GM19240 (cell line): ENCODE measurements at regions not wholly inside any gene's neighbourhood (a gene's known extent, or its start where the extent isn't known, plus 50 kb on each side); places are given as distances from the start of the nearest gene placed in this dataset.

ENCODE experiments used
- DNase-seq: peaks from one replicate; pipeline ENCODE4 v3.0.0; 2011; ENCODE audit warnings: low spot score; ENCODE audit not compliant: insufficient read length

- DNase-seq = no peak
Measured at GRCh38 chr7:46391231-46392201, 470.4 kb upstream of the IGFBP3 start.

GRCh38 chr7:46390042-46390441 lies 469.0 kb upstream of the IGFBP3 start:
- no peak for DNase-seq

GRCh38 chr7:46389146-46389545 lies 468.1 kb upstream of the IGFBP3 start:
- DNase-seq = no peak

- DNase-seq = no peak
Measured at GRCh38 chr7:46387646-46388045, 466.6 kb upstream of the IGFBP3 start.

- no peak for DNase-seq
Measured at GRCh38 chr7:46386428-46387399, 465.6 kb upstream of the IGFBP3 start.

- no peak for DNase-seq
Measured at GRCh38 chr7:46385662-46386309, 464.7 kb upstream of the IGFBP3 start.

GRCh38 chr7:46383605-46384004 lies 462.5 kb upstream of the IGFBP3 start:
- no peak for DNase-seq

- DNase-seq = no peak
Measured at GRCh38 chr7:46369933-46370654, 449.0 kb upstream of the IGFBP3 start.

- no peak for DNase-seq
Measured at GRCh38 chr7:46368871-46369270, 447.8 kb upstream of the IGFBP3 start.

GRCh38 chr7:46366526-46366925 lies 445.5 kb upstream of the IGFBP3 start:
- DNase-seq = no peak

GRCh38 chr7:46363688-46364087 lies 442.6 kb upstream of the IGFBP3 start:
- DNase-seq = no peak

GRCh38 chr7:46360811-46361210 lies 439.7 kb upstream of the IGFBP3 start:
- DNase-seq = no peak

- no peak for DNase-seq
Measured at GRCh38 chr7:46360296-46360695, 439.2 kb upstream of the IGFBP3 start.

GRCh38 chr7:46357851-46358250 lies 436.8 kb upstream of the IGFBP3 start:
- no peak for DNase-seq

GRCh38 chr7:46357290-46357689 lies 436.2 kb upstream of the IGFBP3 start:
- no peak for DNase-seq

GRCh38 chr7:46356371-46356770 lies 435.3 kb upstream of the IGFBP3 start:
- DNase-seq = no peak

GRCh38 chr7:46355331-46355730 lies 434.3 kb upstream of the IGFBP3 start:
- no peak for DNase-seq

GRCh38 chr7:46352004-46352954 lies 431.2 kb upstream of the IGFBP3 start:
- no peak for DNase-seq

GRCh38 chr7:46349490-46349889 lies 428.4 kb upstream of the IGFBP3 start:
- no peak for DNase-seq

GRCh38 chr7:46344533-46344932 lies 423.5 kb upstream of the IGFBP3 start:
- DNase-seq = no peak
